Aorta (tissue), 5 donors: ENCODE measurements at regions not wholly inside any gene's neighbourhood (a gene's known extent, or its start where the extent isn't known, plus 50 kb on each side); places are given as distances from the start of the nearest gene placed in this dataset.
"Not testable (repeated sequence)": the region's sequence is repeated elsewhere in the genome, so short reads cannot be mapped to it uniquely, and the experiment has no call there.

Source experiments
- ATAC-seq: fragments of 200-7000 bp; cut with Tn5 transposase; one replicate; pipeline ENCODE4 v1.9.1; 2022; ENCODE audit warnings: moderate library complexity; ENCODE audit not compliant: low FRiP score
- DNase-seq, 2 donors: peaks; one replicate each; pipeline ENCODE4 v3.0.0-alpha.2; 2020
- H3K27ac ChIP-seq, 2 donors: one replicate each; pipeline ENCODE4 v1.5.1; 2013; ENCODE audit warnings: low read length in 2 of 2, mild to moderate bottlenecking in 2 of 2, moderate library complexity in 2 of 2, control low read depth in 1 of 2, inconsistent platforms in 1 of 2, low read depth in 1 of 2
- H3K27me3 ChIP-seq, 2 donors: one replicate each; pipeline ENCODE4 v1.6.1; 2013; ENCODE audit warnings: control low read depth in 1 of 2, low read length in 1 of 2, mild to moderate bottlenecking in 1 of 2, moderate library complexity in 1 of 2; ENCODE audit not compliant: insufficient read depth in 2 of 2, control insufficient read depth in 1 of 2
- H3K36me3 ChIP-seq, 2 donors: one replicate each; pipeline ENCODE4 v1.6.1; 2013; ENCODE audit warnings: control low read depth in 1 of 2, low read length in 1 of 2, mild to moderate bottlenecking in 1 of 2; ENCODE audit not compliant: insufficient read depth in 2 of 2, control insufficient read depth in 1 of 2
- H3K4me1 ChIP-seq, 2 donors: one replicate each; pipeline ENCODE4 v1.6.1; 2013; ENCODE audit warnings: low read length in 2 of 2, control low read depth in 1 of 2, mild to moderate bottlenecking in 1 of 2, moderate library complexity in 1 of 2; ENCODE audit not compliant: insufficient read depth in 2 of 2, control insufficient read depth in 1 of 2
- H3K4me3 ChIP-seq, 2 donors: one replicate each; pipeline ENCODE4 v1.5.1; 2013; ENCODE audit warnings: low read length in 2 of 2, control low read depth in 1 of 2, mild to moderate bottlenecking in 1 of 2
- H3K9me3 ChIP-seq: one replicate; pipeline ENCODE4 v1.6.1; 2013; ENCODE audit warnings: mild to moderate bottlenecking, low read length; ENCODE audit not compliant: control insufficient read depth
- WGBS, 2 donors: extraction: QIAGEN DNeasy Blood & Tissue Kit; methylation state at CpG; one replicate each; pipeline ENCODE4 v1.1.7; 2013; 5-methylcytosine and 5-hydroxymethylcytosine counted together
- intact Hi-C, 2 donors: fragments of 100-400 bp; cut with DNase I; formaldehyde crosslinking; loops; one replicate each; pipeline versions ENCODE4 v1.14.2 to v1.15.0; 2022
- donor health status: healthy with polysubstance abuse.
- donor health status: Bipolar disorder and iron deficiency.
- donor health status: DM: no; HTN: no; CAD: no.
- donor health status: DM: no; HTN: no; CAD: no.
- donor health status: DM: yes; HTN: yes; CAD: no.

GRCh38 chr11:37978647-37979046, 1380.6 kb upstream of the RAG2 start:
- WGBS, 2 donors: 63 to 68% methylated on average over 1 of the region's 1 CpG
- Histone ChIP-seq H3K36me3 (no peaks in the 10 kb centered on the region), H3K27ac (no peak overlapping the region), H3K9me3 (no peaks in the 10 kb centered on the region), H3K4me1 (no peaks in the 10 kb centered on the region), H3K4me3 (no peak overlapping the region), H3K27me3 (peaks cover 0 to 3% of the 10 kb centered on the region in 2 donors)
- no peak for ATAC-seq
- intact Hi-C loops: no loop called here
- no peak for DNase-seq

GRCh38 chr11:37973941-37974340, 1375.9 kb upstream of the RAG2 start:
- no peaks in the 10 kb centered on the region for H3K36me3 ChIP-seq
- no peaks in the 10 kb centered on the region for H3K4me1 ChIP-seq
- no peak overlapping the region for H3K4me3 ChIP-seq
- no peak for DNase-seq
- no peaks in the 10 kb centered on the region for H3K9me3 ChIP-seq
- H3K27ac ChIP-seq: no peak overlapping the region
- 69 to 70% methylated on average over 2 of the region's 2 CpGs for WGBS, 2 donors
- H3K27me3 ChIP-seq: peaks cover 0 to 3% of the 10 kb centered on the region in 2 donors
- no peak for ATAC-seq
- intact Hi-C loops: no loop called here

GRCh38 chr11:37972691-37973090, 1374.7 kb upstream of the RAG2 start:
- Histone ChIP-seq H3K9me3 (no peaks in the 10 kb centered on the region), H3K4me1 (no peaks in the 10 kb centered on the region), H3K4me3 (no peak overlapping the region), H3K27ac (no peak overlapping the region), H3K36me3 (no peaks in the 10 kb centered on the region), H3K27me3 (no peaks in the 10 kb centered on the region)
- 34 to 39% methylated on average over 2 of the region's 2 CpGs for WGBS, 2 donors
- no peak for ATAC-seq
- intact Hi-C loops: no loop called here
- no peak for DNase-seq

- ATAC-seq, H3K27me3 ChIP-seq, H3K9me3 ChIP-seq, DNase-seq, intact Hi-C loops, H3K4me3 ChIP-seq, H3K36me3 ChIP-seq, H3K4me1 ChIP-seq, H3K27ac ChIP-seq: not testable (repeated sequence)
- 70 to 71% methylated on average over 4 of the region's 4 CpGs for WGBS, 2 donors
These were observed 1371.3 kb upstream of the RAG2 start for GRCh38 chr11:37969336-37969735.

GRCh38 chr11:37968148-37968547, 1370.1 kb upstream of the RAG2 start:
- WGBS, 2 donors: 87 to 88% methylated on average over 10 of the region's 10 CpGs
- DNase-seq: no peak
- intact Hi-C loops: no loop called here

GRCh38 chr11:37967635-37968034, 1369.6 kb upstream of the RAG2 start:
- intact Hi-C loops: no loop called here
- H3K27ac ChIP-seq: no peak overlapping the region
- ATAC-seq: no peak
- H3K36me3 ChIP-seq: no peaks in the 10 kb centered on the region
- H3K4me3 ChIP-seq: no peak overlapping the region
- no peaks in the 10 kb centered on the region for H3K9me3 ChIP-seq
- WGBS, 2 donors: 93 to 95% methylated on average over 10 of the region's 10 CpGs
- H3K4me1 ChIP-seq: no peaks in the 10 kb centered on the region
- no peaks in the 10 kb centered on the region for H3K27me3 ChIP-seq
- no peak for DNase-seq

More at GRCh38 chr11:37968148-37968547, 1370.1 kb upstream of the RAG2 start:
- H3K4me1 ChIP-seq: no peaks in the 10 kb centered on the region
- H3K27me3 ChIP-seq: no peaks in the 10 kb centered on the region
- no peak overlapping the region for H3K27ac ChIP-seq
- no peak overlapping the region for H3K4me3 ChIP-seq
- no peaks in the 10 kb centered on the region for H3K36me3 ChIP-seq
- no peak for ATAC-seq
- no peaks in the 10 kb centered on the region for H3K9me3 ChIP-seq

GRCh38 chr11:37963440-37963839, 1365.4 kb upstream of the RAG2 start:
- Histone ChIP-seq H3K27me3 (no peaks in the 10 kb centered on the region), H3K9me3 (peaks cover 2% of the 10 kb centered on the region), H3K4me1 (no peaks in the 10 kb centered on the region), H3K4me3 (no peak overlapping the region), H3K36me3 (no peaks in the 10 kb centered on the region), H3K27ac (no peak overlapping the region)
- intact Hi-C loops: no loop called here
- ATAC-seq (no peak), DNase-seq (no peak)
- WGBS, 2 donors: 54 to 55% methylated on average over 2 of the region's 2 CpGs

- H3K36me3 ChIP-seq: no peaks in the 10 kb centered on the region
- WGBS, 2 donors: 65 to 69% methylated on average over 1 of the region's 1 CpG
- no peak overlapping the region for H3K27ac ChIP-seq
- no peak overlapping the region for H3K4me3 ChIP-seq
- no peak for DNase-seq
- no peaks in the 10 kb centered on the region for H3K4me1 ChIP-seq
- ATAC-seq: no peak
- no peaks in the 10 kb centered on the region for H3K27me3 ChIP-seq
- intact Hi-C loops: no loop called here
- peaks cover 4% of the 10 kb centered on the region for H3K9me3 ChIP-seq
These were observed 1359.7 kb upstream of the RAG2 start for GRCh38 chr11:37957717-37958116.

- Histone ChIP-seq H3K4me1 (no peaks in the 10 kb centered on the region), H3K4me3 (no peak overlapping the region), H3K9me3 (no peaks in the 10 kb centered on the region), H3K27me3 (no peaks in the 10 kb centered on the region), H3K27ac (no peak overlapping the region), H3K36me3 (no peaks in the 10 kb centered on the region)
- DNase-seq (no peak), ATAC-seq (no peak)
- 14 to 32% methylated on average over 2 of the region's 2 CpGs for WGBS, 2 donors
- intact Hi-C loops: no loop called here
These were observed 1354.0 kb upstream of the RAG2 start for GRCh38 chr11:37951996-37952395.
